ENCODE measurements at regions not wholly inside any gene's neighbourhood (a gene's known extent, or its start where the extent isn't known, plus 50 kb on each side); places are given as distances from the start of the nearest gene placed in this dataset.

GRCh38 chr9:135296735-135297455 lies 182.7 kb upstream of the PPP1R26 start:
- no peak overlapping the region for H2AFZ ChIP-seq
- no peak overlapping the region for H3K4me2 ChIP-seq
- H3K9me3 ChIP-seq (ENCODE audit: low read depth), result no peaks in the 10 kb centered on the region
- H3K27ac ChIP-seq, result no peak overlapping the region
- H4K20me1 ChIP-seq (ENCODE audit: insufficient read depth, poor library complexity, severe bottlenecking), result no peaks in the 10 kb centered on the region
- H3K36me3 ChIP-seq (replicated peaks; ENCODE audit: insufficient read depth, low read depth), result no peaks in the 10 kb centered on the region
- H3K4me1 ChIP-seq (ENCODE audit: insufficient read depth), result no peaks in the 10 kb centered on the region
- TF ChIP-seq EZH2phosphoT487 (IDR thresholded peaks at IDR 0.05; ENCODE audit: low read depth, severe bottlenecking, unreplicated experiment), result no peak
- no peak for TF ChIP-seq EZH2 (IDR thresholded peaks at IDR 0.05; ENCODE audit: borderline replicate concordance)
- no peak for TF ChIP-seq CTCF (IDR thresholded peaks at IDR 0.05; ENCODE audit: poor library complexity)
- DNase-seq (ENCODE audit: low spot score), result no peak
- H3K9me2 ChIP-seq (replicated peaks; ENCODE audit: insufficient read depth), result no peaks in the 10 kb centered on the region
- peaks cover 10% of the 10 kb centered on the region for H3K27me3 ChIP-seq
- H3K4me3 ChIP-seq, result no peak overlapping the region
- 64% methylated on average over 10 of the region's 12 CpGs for WGBS (ENCODE audit: low lambda C conversion rate, missing lambda C conversion rate)
- H3K79me2 ChIP-seq, result no peaks in the 10 kb centered on the region

GRCh38 chr9:135297456-135298075 lies 182.0 kb upstream of the PPP1R26 start:
- no peaks in the 10 kb centered on the region for H3K9me2 ChIP-seq (replicated peaks; ENCODE audit: insufficient read depth)

GRCh38 chr9:135299239-135299590 lies 180.4 kb upstream of the PPP1R26 start:
- H3K27ac ChIP-seq, result no peak overlapping the region
- H3K4me1 ChIP-seq (ENCODE audit: insufficient read depth), result no peaks in the 10 kb centered on the region
- H3K9me2 ChIP-seq (replicated peaks; ENCODE audit: insufficient read depth), result no peaks in the 10 kb centered on the region
- H3K9me3 ChIP-seq (ENCODE audit: low read depth), result no peaks in the 10 kb centered on the region
- H4K20me1 ChIP-seq (ENCODE audit: insufficient read depth, poor library complexity, severe bottlenecking), result no peaks in the 10 kb centered on the region
- H2AFZ ChIP-seq, result no peak overlapping the region
- no peaks in the 10 kb centered on the region for H3K36me3 ChIP-seq (replicated peaks; ENCODE audit: insufficient read depth, low read depth)
- H3K4me3 ChIP-seq, result no peak overlapping the region
- peaks cover 23% of the 10 kb centered on the region for H3K27me3 ChIP-seq
- no peak overlapping the region for H3K4me2 ChIP-seq
- TF ChIP-seq EZH2phosphoT487 (IDR thresholded peaks at IDR 0.05; ENCODE audit: low read depth, severe bottlenecking, unreplicated experiment), result no peak
- no peak for TF ChIP-seq CTCF (IDR thresholded peaks at IDR 0.05; ENCODE audit: poor library complexity)
- WGBS (ENCODE audit: low lambda C conversion rate, missing lambda C conversion rate), result 81% methylated on average over 10 of the region's 10 CpGs
- DNase-seq (ENCODE audit: low spot score), result no peak
- no peaks in the 10 kb centered on the region for H3K79me2 ChIP-seq

More at GRCh38 chr9:135297456-135298075, 182.0 kb upstream of the PPP1R26 start:
- 70% methylated on average over 16 of the region's 16 CpGs for WGBS (ENCODE audit: low lambda C conversion rate, missing lambda C conversion rate)
- DNase-seq (ENCODE audit: low spot score), result no peak
- no peak for TF ChIP-seq EZH2phosphoT487 (IDR thresholded peaks at IDR 0.05; ENCODE audit: low read depth, severe bottlenecking, unreplicated experiment)
- no peak for TF ChIP-seq CTCF (IDR thresholded peaks at IDR 0.05; ENCODE audit: poor library complexity)
- TF ChIP-seq EZH2 (IDR thresholded peaks at IDR 0.05; ENCODE audit: borderline replicate concordance), result no peak
- H3K4me1 ChIP-seq (ENCODE audit: insufficient read depth), result no peaks in the 10 kb centered on the region
- H2AFZ ChIP-seq, result no peak overlapping the region
- no peaks in the 10 kb centered on the region for H3K79me2 ChIP-seq
- no peak overlapping the region for H3K4me2 ChIP-seq
- H3K9me3 ChIP-seq (ENCODE audit: low read depth), result no peaks in the 10 kb centered on the region
- no peaks in the 10 kb centered on the region for H3K36me3 ChIP-seq (replicated peaks; ENCODE audit: insufficient read depth, low read depth)
- peaks cover 14% of the 10 kb centered on the region for H3K27me3 ChIP-seq
- no peaks in the 10 kb centered on the region for H4K20me1 ChIP-seq (ENCODE audit: insufficient read depth, poor library complexity, severe bottlenecking)
- no peak overlapping the region for H3K4me3 ChIP-seq
- no peak overlapping the region for H3K27ac ChIP-seq
